ENCODE measurements at regions not wholly inside any gene's neighbourhood (a gene's known extent, or its start where the extent isn't known, plus 50 kb on each side); places are given as distances from the start of the nearest gene placed in this dataset.

- no peak for TF ChIP-seq EP300 (IDR thresholded peaks at IDR 0.05)
- TF ChIP-seq POLR2AphosphoS5 (IDR thresholded peaks at IDR 0.05), result no peak
- no peak for TF ChIP-seq POLR2A (IDR thresholded peaks at IDR 0.05; ENCODE audit: low read depth)
- no peak for TF ChIP-seq CTCF (IDR thresholded peaks at IDR 0.05)
- DNase-seq (ENCODE audit: extremely low spot score), result no peak
- WGBS, result 81% methylated on average over 3 of the region's 3 CpGs
Measured at GRCh38 chr5:4815002-4815401, 325.1 kb upstream of the ADAMTS16 start.

GRCh38 chr5:4817767-4818166 is 322.4 kb upstream of the ADAMTS16 start:
- no peaks in the 10 kb centered on the region for H3K4me1 ChIP-seq
- DNase-seq (ENCODE audit: extremely low spot score), result no peak
- no peak for TF ChIP-seq EP300 (IDR thresholded peaks at IDR 0.05)
- no peak for TF ChIP-seq CTCF (IDR thresholded peaks at IDR 0.05)
- TF ChIP-seq POLR2AphosphoS5 (IDR thresholded peaks at IDR 0.05), result no peak
- no peak for TF ChIP-seq POLR2A (IDR thresholded peaks at IDR 0.05; ENCODE audit: low read depth)
- intact Hi-C loops (cut with DNase I), result no loop called here
- WGBS, result 77% methylated on average over 2 of the region's 2 CpGs
- no peak overlapping the region for H3K4me3 ChIP-seq
- H3K27ac ChIP-seq (replicated peaks in 1 of 4), result no peak overlapping the region
- H3K36me3 ChIP-seq, result no peaks in the 10 kb centered on the region
- H3K9me3 ChIP-seq, result peaks cover 0 to 5% (median 0%) of the 10 kb centered on the region in 4 donors
- H3K27me3 ChIP-seq, result no peaks in the 10 kb centered on the region

More at GRCh38 chr5:4815002-4815401, 325.1 kb upstream of the ADAMTS16 start:
- Histone ChIP-seq H3K9me3 (no peaks in the 10 kb centered on the region), H3K4me1 (no peaks in the 10 kb centered on the region), H3K4me3 (no peak overlapping the region), H3K27ac (replicated peaks in 1 of 4) (no peak overlapping the region), H3K27me3 (no peaks in the 10 kb centered on the region), H3K36me3 (no peaks in the 10 kb centered on the region)
- intact Hi-C loops (cut with DNase I), result no loop called here

GRCh38 chr5:4831325-4831724 is 308.8 kb upstream of the ADAMTS16 start:
- Histone ChIP-seq H3K4me3 (no peak overlapping the region), H3K4me1 (no peaks in the 10 kb centered on the region), H3K9me3 (no peaks in the 10 kb centered on the region), H3K27ac (replicated peaks in 1 of 4) (no peak overlapping the region), H3K27me3 (peaks cover 0 to 4% (median 0%) of the 10 kb centered on the region in 4 donors), H3K36me3 (no peaks in the 10 kb centered on the region)
- no peak for TF ChIP-seq EP300 (IDR thresholded peaks at IDR 0.05)
- no peak for TF ChIP-seq POLR2AphosphoS5 (IDR thresholded peaks at IDR 0.05)
- no peak for TF ChIP-seq CTCF (IDR thresholded peaks at IDR 0.05)
- TF ChIP-seq POLR2A (IDR thresholded peaks at IDR 0.05; ENCODE audit: low read depth), result no peak
- WGBS, result 47% methylated on average over 1 of the region's 1 CpG
- intact Hi-C loops (cut with DNase I), result no loop called here
- no peak for DNase-seq (ENCODE audit: extremely low spot score)

- TF ChIP-seq POLR2AphosphoS5 (IDR thresholded peaks at IDR 0.05) (no peak), POLR2A (IDR thresholded peaks at IDR 0.05; ENCODE audit: low read depth) (no peak), CTCF (IDR thresholded peaks at IDR 0.05) (no peak), EP300 (IDR thresholded peaks at IDR 0.05) (no peak)
- Histone ChIP-seq H3K4me1 (no peaks in the 10 kb centered on the region), H3K27ac (replicated peaks in 1 of 4) (no peak overlapping the region), H3K4me3 (no peak overlapping the region), H3K9me3 (no peaks in the 10 kb centered on the region), H3K36me3 (no peaks in the 10 kb centered on the region), H3K27me3 (peaks cover 0 to 5% (median 0%) of the 10 kb centered on the region in 4 donors)
- intact Hi-C loops (cut with DNase I), result no loop called here
- no peak for DNase-seq (ENCODE audit: extremely low spot score)
- WGBS, result 68% methylated on average over 5 of the region's 5 CpGs
Measured at GRCh38 chr5:4832471-4832870, 307.7 kb upstream of the ADAMTS16 start.

- Histone ChIP-seq H3K9me3 (no peaks in the 10 kb centered on the region), H3K27ac (replicated peaks in 1 of 4) (no peak overlapping the region), H3K36me3 (no peaks in the 10 kb centered on the region), H3K4me3 (no peak overlapping the region), H3K4me1 (no peaks in the 10 kb centered on the region), H3K27me3 (peaks cover 0 to 9% (median 0%) of the 10 kb centered on the region in 4 donors)
- intact Hi-C loops (cut with DNase I), result no loop called here
- DNase-seq (ENCODE audit: extremely low spot score), result no peak
- WGBS, result 74% methylated on average over 4 of the region's 4 CpGs
- no peak for TF ChIP-seq CTCF (IDR thresholded peaks at IDR 0.05)
- TF ChIP-seq POLR2A (IDR thresholded peaks at IDR 0.05; ENCODE audit: low read depth), result no peak
- TF ChIP-seq POLR2AphosphoS5 (IDR thresholded peaks at IDR 0.05), result no peak
- no peak for TF ChIP-seq EP300 (IDR thresholded peaks at IDR 0.05)
Measured at GRCh38 chr5:4833104-4833738, 306.9 kb upstream of the ADAMTS16 start.
